Esophagus (tissue), 2 donors: ENCODE measurements at regions not wholly inside any gene's neighbourhood (a gene's known extent, or its start where the extent isn't known, plus 50 kb on each side); places are given as distances from the start of the nearest gene placed in this dataset.

Experiments
- H3K27ac ChIP-seq, 2 donors: one replicate each; pipeline ENCODE4 v1.5.1; 2013; ENCODE audit warnings: low read depth in 2 of 2, mild to moderate bottlenecking in 2 of 2, inconsistent platforms in 1 of 2, low read length in 1 of 2, moderate library complexity in 1 of 2
- H3K27me3 ChIP-seq, 2 donors: one replicate each; pipeline ENCODE4 v1.6.1; 2013; ENCODE audit warnings: low read length in 2 of 2, control low read depth in 1 of 2, mild to moderate bottlenecking in 1 of 2; ENCODE audit not compliant: insufficient read depth in 2 of 2, control insufficient read depth in 1 of 2
- H3K36me3 ChIP-seq, 2 donors: one replicate each; pipeline ENCODE4 v1.6.1; 2013; ENCODE audit warnings: low read length in 1 of 2; ENCODE audit not compliant: control insufficient read depth in 2 of 2, insufficient read depth in 2 of 2
- H3K4me1 ChIP-seq, 2 donors: one replicate each; pipeline ENCODE4 v1.6.1; 2013; ENCODE audit warnings: low read length in 1 of 2; ENCODE audit not compliant: control insufficient read depth in 2 of 2, insufficient read depth in 2 of 2
- H3K4me3 ChIP-seq, 2 donors: one replicate each; pipeline ENCODE4 v1.5.1; 2013; ENCODE audit warnings: low read length in 2 of 2, mild to moderate bottlenecking in 2 of 2, low read depth in 1 of 2, moderate library complexity in 1 of 2
- H3K9me3 ChIP-seq, 2 donors: one replicate each; pipeline ENCODE4 v1.6.1; 2013; ENCODE audit warnings: mild to moderate bottlenecking in 2 of 2, low read depth in 1 of 2, low read length in 1 of 2, moderate library complexity in 1 of 2; ENCODE audit not compliant: control insufficient read depth in 2 of 2, insufficient read depth in 1 of 2
- WGBS, 2 donors: extraction: QIAGEN DNeasy Blood & Tissue Kit; methylation state at CpG; one replicate each; pipeline ENCODE4 v1.1.7; 2013; 5-methylcytosine and 5-hydroxymethylcytosine counted together
- donor health status: healthy with polysubstance abuse.
- donor health status: Bipolar disorder and iron deficiency.

- no peaks in the 10 kb centered on the region for H3K9me3 ChIP-seq
- no peaks in the 10 kb centered on the region for H3K4me1 ChIP-seq
- H3K4me3 ChIP-seq, result no peak overlapping the region
- no peaks in the 10 kb centered on the region for H3K36me3 ChIP-seq
- H3K27me3 ChIP-seq, result no peaks in the 10 kb centered on the region
- H3K27ac ChIP-seq, result no peak overlapping the region
- WGBS, 2 donors, result 89 to 94% methylated on average over 7 of the region's 7 CpGs
Observed at GRCh38 chr3:30500666-30501399, 105.6 kb upstream of the TGFBR2 start.

DNA sequence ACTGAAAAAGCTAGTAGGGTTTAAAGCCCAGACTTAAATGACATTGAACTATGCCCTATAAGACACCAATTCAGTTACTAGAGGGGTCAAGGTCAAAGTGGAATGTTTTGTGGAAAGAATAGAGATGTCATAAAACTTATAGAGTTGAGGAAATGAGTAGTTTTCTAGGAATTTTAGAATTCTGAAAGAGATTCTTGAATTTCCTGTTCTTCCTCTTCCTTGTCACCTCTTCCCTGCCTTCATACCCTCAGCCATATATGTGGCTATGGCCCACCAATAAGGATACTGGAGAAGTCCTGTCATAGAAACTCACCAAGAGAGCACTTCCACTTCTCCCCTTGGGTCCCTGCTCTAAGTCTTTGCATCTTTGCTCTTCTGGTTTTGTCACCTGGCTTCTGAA is 104.9 kb upstream of the TGFBR2 start:
- no peaks in the 10 kb centered on the region for H3K9me3 ChIP-seq
- H3K4me3 ChIP-seq, result no peak overlapping the region
- H3K4me1 ChIP-seq, result no peaks in the 10 kb centered on the region
- H3K27ac ChIP-seq, result no peak overlapping the region
- H3K27me3 ChIP-seq, result no peaks in the 10 kb centered on the region
- H3K36me3 ChIP-seq, result no peaks in the 10 kb centered on the region

- Histone ChIP-seq H3K27me3 (no peaks in the 10 kb centered on the region), H3K4me1 (no peaks in the 10 kb centered on the region), H3K27ac (no peak overlapping the region), H3K36me3 (no peaks in the 10 kb centered on the region), H3K4me3 (no peak overlapping the region), H3K9me3 (no peaks in the 10 kb centered on the region)
- WGBS, 2 donors, result 85 to 90% methylated on average over 2 of the region's 2 CpGs
Observed at GRCh38 chr3:30502051-30502741, 104.2 kb upstream of the TGFBR2 start.

GRCh38 chr3:30502742-30503073 is 103.7 kb upstream of the TGFBR2 start:
- Histone ChIP-seq H3K27me3 (no peaks in the 10 kb centered on the region), H3K4me1 (no peaks in the 10 kb centered on the region), H3K36me3 (no peaks in the 10 kb centered on the region), H3K27ac (no peak overlapping the region), H3K4me3 (no peak overlapping the region), H3K9me3 (no peaks in the 10 kb centered on the region)
- 77 to 85% methylated on average over 1 of the region's 1 CpG for WGBS, 2 donors

DNA sequence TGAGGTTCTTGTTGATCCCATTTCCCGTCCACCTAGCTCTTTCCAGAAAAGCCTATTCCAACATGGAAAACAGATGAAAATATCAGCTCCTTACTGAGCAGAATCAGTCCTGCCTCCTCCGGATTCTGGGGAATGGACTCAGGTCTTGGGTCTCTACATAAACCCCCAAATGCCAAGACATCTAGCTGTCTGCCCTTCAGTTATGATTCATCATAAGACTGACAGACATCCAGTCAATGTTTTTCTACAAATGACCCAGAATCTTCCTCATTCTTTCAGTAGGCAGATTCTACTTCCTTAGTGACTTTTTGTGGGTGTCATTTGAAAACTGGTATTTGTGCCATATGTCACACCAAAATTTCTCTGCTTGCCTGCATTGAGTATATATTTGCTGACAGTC is 103.0 kb upstream of the TGFBR2 start:
- H3K4me3 ChIP-seq, result no peak overlapping the region
- H3K27me3 ChIP-seq, result no peaks in the 10 kb centered on the region
- 69 to 88% methylated on average over 2 of the region's 2 CpGs for WGBS, 2 donors
- H3K4me1 ChIP-seq, result no peaks in the 10 kb centered on the region
- no peaks in the 10 kb centered on the region for H3K36me3 ChIP-seq
- H3K9me3 ChIP-seq, result no peaks in the 10 kb centered on the region
- no peak overlapping the region for H3K27ac ChIP-seq

- WGBS, 2 donors, result 88 to 94% methylated on average over 1 of the region's 1 CpG
- no peak overlapping the region for H3K4me3 ChIP-seq
Observed at GRCh38 chr3:30504939-30505338, 101.5 kb upstream of the TGFBR2 start.

GRCh38 chr3:30505866-30506520 is 100.4 kb upstream of the TGFBR2 start:
- 94 to 95% methylated on average over 6 of the region's 6 CpGs for WGBS, 2 donors
- H3K27me3 ChIP-seq, result no peaks in the 10 kb centered on the region
- no peaks in the 10 kb centered on the region for H3K4me1 ChIP-seq
- H3K4me3 ChIP-seq, result no peak overlapping the region
- H3K27ac ChIP-seq, result no peak overlapping the region
- H3K9me3 ChIP-seq, result no peaks in the 10 kb centered on the region
- no peaks in the 10 kb centered on the region for H3K36me3 ChIP-seq

More at GRCh38 chr3:30504939-30505338, 101.5 kb upstream of the TGFBR2 start:
- no peaks in the 10 kb centered on the region for H3K27me3 ChIP-seq
- H3K9me3 ChIP-seq, result no peaks in the 10 kb centered on the region
- no peaks in the 10 kb centered on the region for H3K4me1 ChIP-seq
- no peaks in the 10 kb centered on the region for H3K36me3 ChIP-seq
- H3K27ac ChIP-seq, result no peak overlapping the region

DNA sequence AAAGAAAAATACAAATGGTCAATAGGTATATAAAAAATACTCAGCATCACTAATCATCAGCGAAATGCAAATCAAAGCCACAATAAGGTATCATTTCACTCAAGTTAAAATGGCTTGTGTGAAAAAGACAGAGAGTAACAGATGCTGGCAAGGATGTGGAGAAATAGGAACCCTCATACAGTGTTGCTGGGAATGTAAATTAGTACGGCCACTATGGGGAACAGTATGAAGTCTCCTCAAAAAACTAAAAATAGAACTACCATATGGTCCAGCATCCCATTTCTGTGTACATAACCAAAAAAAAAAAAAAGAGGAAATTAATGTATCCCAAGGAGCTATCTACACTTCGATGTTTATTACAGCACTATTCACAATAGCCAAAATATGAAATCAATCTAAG is 98.1 kb upstream of the TGFBR2 start:
- Histone ChIP-seq H3K9me3 (no peaks in the 10 kb centered on the region), H3K4me3 (no peak overlapping the region), H3K4me1 (no peaks in the 10 kb centered on the region), H3K36me3 (no peaks in the 10 kb centered on the region), H3K27me3 (no peaks in the 10 kb centered on the region), H3K27ac (no peak overlapping the region)
- WGBS, 2 donors, result 85 to 88% methylated on average over 3 of the region's 3 CpGs

GRCh38 chr3:30510596-30510995 is 95.8 kb upstream of the TGFBR2 start:
- no peaks in the 10 kb centered on the region for H3K27me3 ChIP-seq
- no peaks in the 10 kb centered on the region for H3K4me1 ChIP-seq
- no peaks in the 10 kb centered on the region for H3K9me3 ChIP-seq

More at GRCh38 chr3:30510596-30510995, 95.8 kb upstream of the TGFBR2 start:
- WGBS, 2 donors, result 93 to 95% methylated on average over 3 of the region's 3 CpGs
- Histone ChIP-seq H3K36me3 (no peaks in the 10 kb centered on the region), H3K27ac (no peak overlapping the region), H3K4me3 (no peak overlapping the region)
